ENCODE measurements at regions not wholly inside any gene's neighbourhood (a gene's known extent, or its start where the extent isn't known, plus 50 kb on each side); places are given as distances from the start of the nearest gene placed in this dataset.

GRCh38 chr13:18992791-18993190 lies 188.8 kb downstream of the TUBA3C start:
- TF ChIP-seq ZNF114 (CRISPR knock-in tag; IDR thresholded peaks at IDR 0.05) (no peak), EZH2 (IDR thresholded peaks at IDR 0.05; ENCODE audit: low read depth, unreplicated experiment) (no peak), POLR2AphosphoS5 (IDR thresholded peaks at IDR 0.05; ENCODE audit: low read depth) (no peak), REST (IDR thresholded peaks at IDR 0.05; ENCODE audit: unreplicated experiment) (no peak), JUNB (IDR thresholded peaks at IDR 0.05; ENCODE audit: unreplicated experiment) (no peak), CTCF (conservative IDR thresholded peaks at IDR 0.05; ENCODE audit: low read depth in 2 of 2) (no peak), EZH2phosphoT487 (IDR thresholded peaks at IDR 0.05; ENCODE audit: unreplicated experiment) (no peak), CREB1 (CRISPR knock-in tag; IDR thresholded peaks at IDR 0.05; ENCODE audit: low read depth) (no peak), STAT1 (IDR thresholded peaks at IDR 0.05; ENCODE audit: unreplicated experiment) (no peak), ZNF331 (CRISPR knock-in tag; IDR thresholded peaks at IDR 0.05; ENCODE audit: low read depth) (no peak), ETS1 (IDR thresholded peaks at IDR 0.05) (no peak)

All from GM23338 (cell line).